A549 (cell line): ENCODE measurements at regions not wholly inside any gene's neighbourhood (a gene's known extent, or its start where the extent isn't known, plus 50 kb on each side); places are given as distances from the start of the nearest gene placed in this dataset.

Source experiments
- ATAC-seq, 2 experiments: fragments of 200-7000 bp in 1 of 2; fragments of >200 bp in 1 of 2; cut with Nextera tagmentation in 1 of 2; cut with Tn5 transposase in 1 of 2; 3 replicates each; pipeline versions ENCODE4 v1.8.0 to v1.9.1; 2018 to 2020; ENCODE audit warnings: mild to moderate bottlenecking in 1 of 2, moderate library complexity in 1 of 2
- CTCF ChIA-PET: fragments of 300-600 bp; sonication (Branson Sonifier 250); formaldehyde crosslinking; extraction: SDS; loops from one replicate; lab custom pipeline; 2021; ENCODE audit warnings: antibody characterized with exemption, inconsistent platforms; lab: Yijun Ruan, JAX
- POLR2A ChIA-PET: fragments of 350-600 bp; formaldehyde crosslinking; extraction: SDS; loops from one replicate; lab custom pipeline; 2021; ENCODE audit warnings: antibody characterized with exemption, inconsistent platforms; lab: Yijun Ruan, JAX
- DNase-seq, 2 experiments: peaks; one replicate each; pipeline versions ENCODE4 v3.0.0 to v3.0.0-alpha.2; 2011 to 2016; ENCODE audit warnings: low read depth in 1 of 2, low spot score in 1 of 2
- FAIRE-seq: peaks from 2 replicates; lab custom pipeline; 2011; peaks lifted over from hg19 to GRCh38; lab: Jason Lieb, UNC
- H3K27ac ChIP-seq, 2 experiments: fragments of >200 bp; sonication (Bioruptor Twin); formaldehyde crosslinking; 3 replicates each; pipeline ENCODE4 v1.5.1; 2016 to 2017
- H3K4me1 ChIP-seq: fragments of >200 bp; sonication (Bioruptor Twin); formaldehyde crosslinking; 3 replicates; pipeline ENCODE4 v1.6.1; 2016
- H3K4me2 ChIP-seq: fragments of >200 bp; sonication (Bioruptor Twin); formaldehyde crosslinking; 3 replicates; pipeline ENCODE4 v1.6.1; 2016
- H3K4me3 ChIP-seq: fragments of >200 bp; sonication (Bioruptor Twin); formaldehyde crosslinking; 3 replicates; pipeline ENCODE4 v1.5.1; 2016
- H3K9me3 ChIP-seq: fragments of >200 bp; sonication (Bioruptor Twin); formaldehyde crosslinking; 3 replicates; pipeline ENCODE4 v1.6.1; 2016
- BHLHE40 ChIP-seq: IDR thresholded peaks from 2 replicates; pipeline ENCODE4 v1.6.1; 2012; ENCODE audit warnings: low read depth, low read length, inconsistent platforms
- CBX2 ChIP-seq: fragments of 200-600 bp; sonication (generic); IDR thresholded peaks from 2 replicates; pipeline ENCODE4 v1.6.1; 2016; ENCODE audit warnings: low read depth, mild to moderate bottlenecking, borderline replicate concordance
- CEBPB ChIP-seq, 2 experiments: fragments of >200 bp in 1 of 2; sonication (Bioruptor Twin) in 1 of 2; formaldehyde crosslinking in 1 of 2; IDR thresholded peaks; 2 replicates each; pipeline ENCODE4 v1.6.1; 2012 to 2016
- CHD4 ChIP-seq: fragments of 200-600 bp; sonication (generic); IDR thresholded peaks from 2 replicates; pipeline ENCODE4 v1.6.1; 2016; ENCODE audit warnings: antibody characterized with exemption, mild to moderate bottlenecking, borderline replicate concordance
- EHF ChIP-seq: fragments of 250-450 bp; sonication (Bioruptor Pico); IDR thresholded peaks from 2 replicates; pipeline ENCODE4 v1.5.0; 2020; ENCODE audit warnings: mild to moderate bottlenecking
- ESRRA ChIP-seq: fragments of 150-350 bp; IDR thresholded peaks from 2 replicates; pipeline ENCODE4 v1.6.1; 2014; ENCODE audit warnings: mild to moderate bottlenecking, low read length, borderline replicate concordance
- FOXS1 ChIP-seq: fragments of 250-450 bp; sonication (Bioruptor Pico); IDR thresholded peaks from 2 replicates; pipeline ENCODE4 v1.5.0; 2020; ENCODE audit warnings: mild to moderate bottlenecking, moderate library complexity
- HOXB13 ChIP-seq: fragments of 250-450 bp; sonication (Bioruptor Pico); IDR thresholded peaks from 2 replicates; pipeline ENCODE4 v1.5.0; 2020; ENCODE audit warnings: low read depth, mild to moderate bottlenecking, moderate library complexity
- JUNB ChIP-seq: fragments of >200 bp; sonication (Bioruptor Twin); formaldehyde crosslinking; IDR thresholded peaks from 2 replicates; pipeline ENCODE4 v1.6.1; 2016
- POLR2AphosphoS2 ChIP-seq: conservative IDR thresholded peaks from 2 replicates; pipeline ENCODE4 v1.6.1; 2012; ENCODE audit warnings: low read length, improper control_type of control experiment, inconsistent platforms
- RCOR1 ChIP-seq: fragments of 150-350 bp; IDR thresholded peaks from 2 replicates; pipeline ENCODE4 v1.6.1; 2014; ENCODE audit warnings: antibody characterized with exemption, low read length, low read depth
- SMC3 ChIP-seq: fragments of >200 bp; sonication (Bioruptor Twin); formaldehyde crosslinking; IDR thresholded peaks from 3 replicates; pipeline ENCODE4 v1.6.1; 2018; ENCODE audit warnings: inconsistent platforms
- WGBS: methylation state at CpG from one replicate; pipeline ENCODE4 v1.1.6; 2017; ENCODE audit errors: missing lambda C conversion rate; 5-methylcytosine and 5-hydroxymethylcytosine counted together
- TF ChIP-seq, protein P1 (sequence below): fragments of 200-600 bp; sonication (generic); IDR thresholded peaks from 2 replicates; pipeline ENCODE4 v1.6.1; 2016; ENCODE audit warnings: antibody characterized with exemption, mild to moderate bottlenecking, moderate library complexity
- TF ChIP-seq, protein P2 (sequence below): fragments of 250-450 bp; sonication (Bioruptor Pico); IDR thresholded peaks from 2 replicates; pipeline ENCODE4 v1.5.0; 2021; ENCODE audit warnings: mild to moderate bottlenecking, moderate library complexity, borderline replicate concordance

DNA sequence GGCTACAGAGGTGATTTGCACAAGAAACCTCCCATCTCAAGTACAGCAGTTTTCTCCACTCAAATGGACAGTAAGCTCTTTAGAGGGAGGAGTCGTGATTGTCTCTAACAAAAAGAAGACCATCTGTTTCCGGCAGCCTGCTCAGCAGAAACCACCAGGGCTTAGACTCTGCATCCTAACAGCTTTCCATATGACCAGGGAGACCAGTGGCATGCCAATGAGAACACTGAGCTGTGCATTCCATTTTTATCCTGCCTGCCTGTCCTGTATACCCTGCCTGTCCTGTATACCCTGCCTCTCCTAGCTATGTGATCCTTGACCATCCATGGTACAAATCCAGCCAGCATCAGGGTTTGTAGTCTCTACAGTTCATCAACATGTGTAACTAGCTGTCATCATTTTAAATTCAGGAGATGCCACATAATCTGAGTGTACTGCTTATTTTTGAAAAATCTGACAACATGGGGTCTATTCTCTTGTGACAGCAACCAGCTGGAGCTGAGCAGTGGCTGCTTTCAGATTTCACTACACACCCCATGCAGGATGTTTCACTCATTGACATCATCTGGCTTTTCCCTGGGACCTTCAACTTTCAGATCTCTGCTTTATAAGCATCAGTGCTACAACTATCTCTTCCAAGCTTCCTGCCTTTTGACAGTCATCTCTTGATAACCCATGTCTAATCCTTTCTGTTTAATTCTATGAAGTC is 50.5 kb upstream of the POU2AF2 start:
- TF ChIP-seq SMC3 (no peak), HOXB13 (CRISPR knock-in tag) (no peak), CHD4 (no peak), RCOR1 (no peak), CBX2 (no peak)
- TF ChIP-seq, protein P1, sequence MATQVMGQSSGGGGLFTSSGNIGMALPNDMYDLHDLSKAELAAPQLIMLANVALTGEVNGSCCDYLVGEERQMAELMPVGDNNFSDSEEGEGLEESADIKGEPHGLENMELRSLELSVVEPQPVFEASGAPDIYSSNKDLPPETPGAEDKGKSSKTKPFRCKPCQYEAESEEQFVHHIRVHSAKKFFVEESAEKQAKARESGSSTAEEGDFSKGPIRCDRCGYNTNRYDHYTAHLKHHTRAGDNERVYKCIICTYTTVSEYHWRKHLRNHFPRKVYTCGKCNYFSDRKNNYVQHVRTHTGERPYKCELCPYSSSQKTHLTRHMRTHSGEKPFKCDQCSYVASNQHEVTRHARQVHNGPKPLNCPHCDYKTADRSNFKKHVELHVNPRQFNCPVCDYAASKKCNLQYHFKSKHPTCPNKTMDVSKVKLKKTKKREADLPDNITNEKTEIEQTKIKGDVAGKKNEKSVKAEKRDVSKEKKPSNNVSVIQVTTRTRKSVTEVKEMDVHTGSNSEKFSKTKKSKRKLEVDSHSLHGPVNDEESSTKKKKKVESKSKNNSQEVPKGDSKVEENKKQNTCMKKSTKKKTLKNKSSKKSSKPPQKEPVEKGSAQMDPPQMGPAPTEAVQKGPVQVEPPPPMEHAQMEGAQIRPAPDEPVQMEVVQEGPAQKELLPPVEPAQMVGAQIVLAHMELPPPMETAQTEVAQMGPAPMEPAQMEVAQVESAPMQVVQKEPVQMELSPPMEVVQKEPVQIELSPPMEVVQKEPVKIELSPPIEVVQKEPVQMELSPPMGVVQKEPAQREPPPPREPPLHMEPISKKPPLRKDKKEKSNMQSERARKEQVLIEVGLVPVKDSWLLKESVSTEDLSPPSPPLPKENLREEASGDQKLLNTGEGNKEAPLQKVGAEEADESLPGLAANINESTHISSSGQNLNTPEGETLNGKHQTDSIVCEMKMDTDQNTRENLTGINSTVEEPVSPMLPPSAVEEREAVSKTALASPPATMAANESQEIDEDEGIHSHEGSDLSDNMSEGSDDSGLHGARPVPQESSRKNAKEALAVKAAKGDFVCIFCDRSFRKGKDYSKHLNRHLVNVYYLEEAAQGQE = no peak
- ChIA-PET CTCF (interaction anchor here (1.2 kb wide), 1 partner anchor 251 kb away, joined by 3 read pairs; no protein-coding TSS in a partner anchor), POLR2A (no interaction called here)
- FAIRE-seq = no peak
- 48% methylated on average over 2 of the region's 2 CpGs for WGBS
- Histone ChIP-seq H3K4me3 (no peak overlapping the region), H3K27ac (no peak overlapping the region), H3K4me2 (no peak overlapping the region), H3K9me3 (no peaks in the 10 kb centered on the region), H3K4me1 (no peaks in the 10 kb centered on the region)
- no peak for DNase-seq
- ATAC-seq = no peak

DNA sequence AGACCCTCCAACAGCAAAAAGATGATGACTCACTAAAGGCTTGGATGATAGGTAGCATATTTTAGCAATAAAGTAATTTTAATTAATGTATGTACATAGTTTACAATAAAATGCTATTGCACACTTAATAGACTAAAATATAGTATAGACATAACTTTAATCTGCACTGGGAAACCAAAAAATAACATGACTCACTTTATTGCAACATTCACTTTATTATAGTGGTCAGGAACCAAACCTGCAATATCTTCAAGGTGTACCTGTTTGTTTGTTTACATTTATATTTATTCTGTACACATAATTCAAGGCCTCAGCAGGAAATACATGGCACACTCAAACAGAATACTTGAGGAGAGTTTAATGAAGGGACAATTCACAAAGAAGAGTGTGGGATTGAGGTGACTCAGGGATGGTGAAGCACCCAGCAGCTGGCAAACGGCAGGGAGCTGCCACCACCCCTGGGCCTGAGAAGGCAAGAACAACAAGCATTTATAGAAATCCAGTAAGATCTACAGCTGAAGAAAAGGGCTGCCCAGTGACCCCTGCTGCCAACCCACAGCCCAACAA is 51.5 kb upstream of the POU2AF2 start:
- ChIA-PET POLR2A (no interaction called here), CTCF (interaction anchor here (1.2 kb wide), 1 partner anchor 252 kb away, joined by 3 read pairs; no protein-coding TSS in a partner anchor)
- H3K4me2 ChIP-seq = no peak overlapping the region
- no peak for DNase-seq
- H3K9me3 ChIP-seq = no peaks in the 10 kb centered on the region
- H3K4me1 ChIP-seq = no peaks in the 10 kb centered on the region
- TF ChIP-seq, protein P2, sequence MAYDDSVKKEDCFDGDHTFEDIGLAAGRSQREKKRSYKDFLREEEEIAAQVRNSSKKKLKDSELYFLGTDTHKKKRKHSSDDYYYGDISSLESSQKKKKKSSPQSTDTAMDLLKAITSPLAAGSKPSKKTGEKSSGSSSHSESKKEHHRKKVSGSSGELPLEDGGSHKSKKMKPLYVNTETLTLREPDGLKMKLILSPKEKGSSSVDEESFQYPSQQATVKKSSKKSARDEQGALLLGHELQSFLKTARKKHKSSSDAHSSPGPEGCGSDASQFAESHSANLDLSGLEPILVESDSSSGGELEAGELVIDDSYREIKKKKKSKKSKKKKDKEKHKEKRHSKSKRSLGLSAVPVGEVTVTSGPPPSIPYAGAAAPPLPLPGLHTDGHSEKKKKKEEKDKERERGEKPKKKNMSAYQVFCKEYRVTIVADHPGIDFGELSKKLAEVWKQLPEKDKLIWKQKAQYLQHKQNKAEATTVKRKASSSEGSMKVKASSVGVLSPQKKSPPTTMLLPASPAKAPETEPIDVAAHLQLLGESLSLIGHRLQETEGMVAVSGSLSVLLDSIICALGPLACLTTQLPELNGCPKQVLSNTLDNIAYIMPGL = no peak
- TF ChIP-seq BHLHE40 (no peak), JUNB (no peak)
- 0% methylated on average over 1 of the region's 1 CpG for WGBS
- no peak overlapping the region for H3K27ac ChIP-seq
- no peak for ATAC-seq
- no peak overlapping the region for H3K4me3 ChIP-seq
- no peak for FAIRE-seq

DNA sequence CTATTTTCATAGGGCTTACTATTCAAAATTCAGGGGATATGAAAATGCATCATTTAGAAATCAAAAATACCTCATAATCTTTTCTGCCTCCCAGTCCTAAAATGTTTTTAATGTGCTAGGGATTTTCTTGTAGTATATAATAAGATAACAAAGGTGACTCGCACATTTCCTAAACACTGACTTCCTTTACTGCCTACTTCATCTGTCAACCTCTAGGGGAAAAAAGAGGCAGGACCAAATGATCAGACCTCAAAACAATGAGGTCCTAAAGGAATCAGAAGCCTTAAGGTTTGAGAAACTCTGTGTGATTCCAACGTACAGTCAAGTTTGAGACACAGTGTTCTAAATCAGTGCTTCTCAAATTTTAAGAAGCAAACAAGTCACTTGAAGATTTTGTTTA is 56.1 kb upstream of the POU2AF2 start:
- FAIRE-seq (no peak), ATAC-seq (no peak), DNase-seq (no peak)
- no peak for TF ChIP-seq EHF (CRISPR knock-in tag)
- no peak for TF ChIP-seq POLR2AphosphoS2
- no peak for TF ChIP-seq SMC3
- no peak for TF ChIP-seq ESRRA
- TF ChIP-seq FOXS1 (CRISPR knock-in tag) = no peak
- no peak for TF ChIP-seq JUNB
- TF ChIP-seq CEBPB (IDR thresholded peaks at IDR 0.05) = no peak
- H3K27ac ChIP-seq = no peak overlapping the region
- H3K4me1 ChIP-seq = no peaks in the 10 kb centered on the region
- ChIA-PET POLR2A (no interaction called here), CTCF (no interaction called here)
- 24% methylated on average over 2 of the region's 2 CpGs for WGBS
- H3K4me2 ChIP-seq = no peak overlapping the region
- no peak overlapping the region for H3K4me3 ChIP-seq
- H3K9me3 ChIP-seq = no peaks in the 10 kb centered on the region
